C4-2B (cell line): ENCODE measurements at regions not wholly inside any gene's neighbourhood (a gene's known extent, or its start where the extent isn't known, plus 50 kb on each side); places are given as distances from the start of the nearest gene placed in this dataset.

Experiments used
- CTCF ChIP-seq: fragments of 450-650 bp; conservative IDR thresholded peaks from 2 replicates; pipeline ENCODE4 v1.5.1; 2017; ENCODE audit warnings: mild to moderate bottlenecking
- ZFX ChIP-seq: fragments of 450-650 bp; IDR thresholded peaks from 2 replicates; pipeline ENCODE4 v1.6.1; 2017

GRCh38 chr13:46468570-46469463 is 81.8 kb upstream of the RUBCNL start:
- TF ChIP-seq CTCF = no peak
- no peak for TF ChIP-seq ZFX
